Endothelial cell of umbilical vein (primary cell): ENCODE measurements at regions not wholly inside any gene's neighbourhood (a gene's known extent, or its start where the extent isn't known, plus 50 kb on each side); places are given as distances from the start of the nearest gene placed in this dataset.

Experiments used
- CTCF ChIP-seq, 2 donors: IDR thresholded peaks; 1 replicate in 1 of 2; 2 replicates in 1 of 2; pipeline ENCODE4 v1.5.1; 2011; ENCODE audit warnings: low read length in 2 of 2, mild to moderate bottlenecking in 2 of 2, moderate library complexity in 2 of 2, control low read depth in 1 of 2, inconsistent platforms in 1 of 2, low read depth in 1 of 2; ENCODE audit not compliant: insufficient read depth in 1 of 2; ENCODE audit errors: extremely low read depth in 1 of 2
- EZH2 ChIP-seq: IDR thresholded peaks from 2 replicates; pipeline ENCODE4 v1.6.1; 2012; ENCODE audit warnings: borderline replicate concordance, low read depth, mild to moderate bottlenecking, moderate library complexity, low read length, inconsistent platforms; ENCODE audit not compliant: severe bottlenecking
- GATA2 ChIP-seq: IDR thresholded peaks from 2 replicates; pipeline ENCODE4 v1.7.0; 2011; ENCODE audit warnings: low read depth, mild to moderate bottlenecking, moderate library complexity, mixed read lengths, low read length; ENCODE audit not compliant: insufficient read length, insufficient read depth
- MAX ChIP-seq: IDR thresholded peaks from 2 replicates; pipeline ENCODE4 v1.6.1; 2011; ENCODE audit not compliant: insufficient read depth, insufficient read length
- POLR2A ChIP-seq: IDR thresholded peaks from 2 replicates; pipeline ENCODE4 v1.6.1; 2012; ENCODE audit warnings: low read depth, mild to moderate bottlenecking, control low read depth, low read length
- POLR2AphosphoS5 ChIP-seq: IDR thresholded peaks from 2 replicates; pipeline ENCODE4 v1.6.1; 2012; ENCODE audit warnings: low read depth, mild to moderate bottlenecking, control low read depth, low read length, moderate library complexity; ENCODE audit not compliant: insufficient read depth

GRCh38 chr18:66729442-66730239 is 125.8 kb upstream of the CDH19 start:
- TF ChIP-seq EZH2 (no peak), POLR2A (no peak), CTCF (IDR thresholded peaks at IDR 0.05; ENCODE audit: extremely low read depth in 1 of 2, insufficient read depth in 1 of 2, low read depth in 1 of 2, low read length in 2 of 2) (no peak), GATA2 (no peak), POLR2AphosphoS5 (no peak), MAX (no peak)
